ELF-1 (cell line): ENCODE measurements at regions not wholly inside any gene's neighbourhood (a gene's known extent, or its start where the extent isn't known, plus 50 kb on each side); places are given as distances from the start of the nearest gene placed in this dataset.

ENCODE experiments used
- DNase-seq: peaks from one replicate; pipeline ENCODE4 v3.0.0-alpha.2; 2016; ENCODE audit warnings: low read depth, low spot score

GRCh38 chr2:45337481-45337880, 273.6 kb downstream of the SRBD1 start:
- DNase-seq: no peak

GRCh38 chr2:45334205-45334604, 276.9 kb downstream of the SRBD1 start:
- no peak for DNase-seq

- no peak for DNase-seq
Measured at GRCh38 chr2:45332567-45332966, 278.5 kb downstream of the SRBD1 start.

GRCh38 chr2:45332094-45332493, 279.0 kb downstream of the SRBD1 start:
- no peak for DNase-seq

DNA sequence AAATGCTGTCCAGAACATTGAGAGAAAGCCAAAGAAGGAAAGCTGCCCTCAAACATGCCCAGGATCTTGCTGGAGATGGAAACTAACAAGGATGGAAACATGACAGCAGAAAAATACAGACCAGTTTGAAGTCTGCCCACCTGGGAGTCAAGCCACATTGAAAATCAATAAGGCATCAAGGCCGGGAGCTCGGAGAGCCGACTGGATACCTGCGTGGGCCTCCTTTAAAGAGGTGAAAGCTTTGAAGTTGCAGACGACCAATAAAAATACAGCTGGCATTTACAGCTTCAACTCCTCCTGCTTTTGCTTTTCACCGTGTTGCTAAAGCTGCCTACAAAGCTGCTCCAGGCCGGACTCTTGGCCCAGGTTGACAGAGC, 279.7 kb downstream of the SRBD1 start:
- DNase-seq: no peak

- DNase-seq: no peak
Measured at GRCh38 chr2:45330637-45331409, 280.2 kb downstream of the SRBD1 start.

DNA sequence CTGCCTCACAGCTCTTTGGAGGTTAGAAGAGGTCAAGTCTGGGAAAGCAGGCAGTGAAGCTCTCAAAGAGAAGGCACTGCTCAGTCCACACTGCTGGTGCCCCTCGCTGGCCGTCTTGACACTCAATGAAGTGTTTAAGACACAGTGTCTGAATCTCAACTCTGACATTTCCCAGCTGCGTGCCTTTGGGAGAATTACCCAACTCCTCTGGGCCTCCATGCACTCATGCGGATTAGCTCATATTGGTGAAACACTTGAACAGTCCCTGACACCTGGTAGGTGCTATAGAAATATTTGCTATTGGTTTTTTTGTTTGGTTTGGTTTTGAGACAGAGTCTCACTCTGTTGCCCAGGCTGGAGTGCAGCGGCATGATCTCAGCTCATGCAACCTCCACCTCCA, 281.0 kb downstream of the SRBD1 start:
- no peak for DNase-seq

GRCh38 chr2:45329045-45329677, 281.9 kb downstream of the SRBD1 start:
- peak; percentile 84 for DNase-seq

GRCh38 chr2:45328264-45328870, 282.7 kb downstream of the SRBD1 start:
- no peak for DNase-seq

DNA sequence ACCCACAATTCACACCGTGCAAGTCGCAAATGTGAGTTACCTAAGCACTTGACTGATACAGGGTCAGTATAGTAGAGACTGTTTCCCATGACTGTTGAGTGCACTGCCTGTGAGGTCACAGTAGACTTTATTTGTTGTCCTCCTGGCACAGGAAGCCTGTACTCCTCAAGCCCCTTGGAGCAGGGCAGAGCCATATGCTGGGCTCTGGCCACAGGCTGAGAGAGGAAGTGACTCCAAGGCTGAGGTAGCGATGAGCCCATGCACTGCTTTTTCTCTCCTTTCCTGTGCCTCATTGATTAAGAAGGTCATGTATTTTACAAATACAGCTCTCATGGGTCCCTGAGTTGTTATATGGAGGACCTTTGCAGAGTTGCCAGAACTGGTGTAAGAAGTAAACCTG, 287.7 kb downstream of the SRBD1 start:
- DNase-seq: no peak

DNA sequence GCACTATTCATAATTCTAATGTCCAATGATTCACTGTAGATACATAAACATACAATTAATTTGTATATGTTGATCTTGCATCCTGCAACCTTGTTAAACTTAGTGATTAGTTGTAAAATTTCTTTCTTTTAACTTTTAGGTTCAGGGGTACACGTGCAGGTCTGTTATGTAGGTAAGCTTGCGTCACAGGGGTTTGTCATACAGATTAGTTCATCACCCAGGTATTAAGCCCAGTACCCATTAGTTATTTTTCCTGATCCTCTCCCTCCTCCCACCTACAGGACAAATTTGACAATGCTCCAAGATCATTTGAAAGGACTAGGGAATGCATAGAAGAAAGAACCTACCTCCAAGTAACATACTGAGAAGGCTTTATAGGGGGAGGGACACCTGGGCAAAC, 290.1 kb downstream of the SRBD1 start:
- no peak for DNase-seq

- DNase-seq: peak; percentile 59
Measured at GRCh38 chr2:45319683-45320455, 291.2 kb downstream of the SRBD1 start.

GRCh38 chr2:45318686-45319085, 292.4 kb downstream of the SRBD1 start:
- DNase-seq: no peak

DNA sequence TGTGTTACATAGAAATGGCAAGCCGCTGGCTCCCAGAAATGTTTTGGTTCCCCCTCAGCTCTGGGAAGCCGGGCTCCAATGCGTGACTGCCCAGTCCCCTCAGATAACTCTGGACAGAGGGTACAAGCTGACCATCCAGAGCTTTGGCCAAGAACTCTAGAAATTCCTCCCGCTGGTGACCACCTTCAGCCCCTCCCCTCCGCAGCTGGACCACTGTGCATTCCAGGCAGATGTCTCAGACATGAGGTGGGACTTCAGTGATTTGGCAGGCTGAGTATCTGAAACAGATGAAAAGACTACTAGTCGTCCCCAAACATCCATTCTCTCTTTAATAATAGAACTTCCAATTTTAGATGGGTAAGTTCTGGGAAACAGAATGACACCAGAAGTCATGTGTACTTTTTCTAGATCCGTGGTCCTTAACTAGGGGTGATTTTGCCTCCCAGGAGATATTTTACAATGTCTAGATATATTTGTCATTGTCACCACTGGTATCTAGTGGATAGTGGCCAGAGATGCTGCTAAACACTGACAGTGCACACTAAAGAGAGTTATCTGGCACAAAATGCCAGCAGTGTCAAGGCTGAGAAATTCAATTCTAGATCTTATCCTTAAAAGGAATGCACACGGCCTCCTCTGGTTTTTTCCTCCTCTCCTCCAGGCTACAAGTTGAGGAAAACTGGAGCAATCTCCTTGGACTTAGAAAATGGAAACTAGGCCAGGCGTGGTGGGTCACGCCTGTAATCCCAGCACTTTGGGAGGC, 294.3 kb downstream of the SRBD1 start:
- DNase-seq: no peak

DNA sequence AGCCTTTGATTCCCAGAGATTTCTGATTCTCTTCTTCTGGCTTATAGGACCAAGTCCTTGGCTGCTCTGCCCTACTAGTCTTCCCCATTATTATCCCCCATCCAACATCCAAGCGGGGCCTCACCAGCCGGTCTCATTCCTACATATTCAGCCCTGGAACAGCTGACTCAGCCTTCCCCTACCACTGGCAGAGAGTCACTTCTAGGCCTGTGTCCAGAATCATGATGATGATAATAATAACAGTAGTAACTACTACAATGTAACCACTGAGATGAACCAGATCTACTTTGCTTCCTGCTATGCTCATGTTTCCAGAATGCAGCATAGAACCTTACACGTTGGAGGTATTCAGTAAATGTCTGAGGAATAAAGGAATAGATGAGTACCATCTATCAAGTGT, 295.2 kb downstream of the SRBD1 start:
- no peak for DNase-seq

DNA sequence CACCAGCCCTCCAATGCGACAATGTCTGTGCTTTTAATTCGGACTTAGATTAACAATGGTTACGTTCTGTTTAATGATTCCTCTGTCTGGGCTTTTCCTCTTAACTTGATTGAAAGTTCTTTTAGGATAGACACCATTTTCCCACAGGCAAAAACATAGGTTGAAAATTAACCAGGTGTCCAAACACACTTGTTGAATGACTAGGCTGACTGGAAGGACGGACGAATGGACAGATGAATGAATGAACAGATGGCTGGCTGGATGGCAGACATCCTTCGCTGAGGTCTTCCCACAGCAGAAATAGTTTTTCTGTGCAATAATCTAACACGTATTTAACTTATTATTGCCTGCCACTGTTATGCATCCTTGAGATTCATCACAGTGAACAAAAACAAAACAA, 298.8 kb downstream of the SRBD1 start:
- no peak for DNase-seq

DNA sequence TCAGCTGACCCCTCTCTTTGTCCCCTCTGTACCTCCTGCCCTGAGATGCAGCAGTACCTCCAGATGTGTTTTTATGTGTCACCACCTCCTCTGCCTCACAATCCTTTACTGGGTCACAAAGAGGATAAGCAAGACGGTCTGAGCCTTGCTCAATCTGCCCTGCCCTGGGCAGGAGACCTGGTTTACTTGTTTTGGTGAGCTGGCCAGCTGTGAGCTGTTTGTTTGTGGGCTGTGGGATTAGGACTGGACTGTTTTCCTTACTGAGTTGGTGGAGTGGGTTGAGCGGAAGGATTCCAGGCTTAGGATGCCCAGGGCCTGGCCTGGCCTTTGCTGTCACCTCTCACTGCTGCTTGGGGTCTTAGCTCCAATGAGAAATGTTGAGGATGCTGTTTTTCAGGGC, 299.5 kb downstream of the SRBD1 start:
- DNase-seq: no peak

GRCh38 chr2:45307147-45307546, 297.9 kb upstream of the SIX2 start:
- DNase-seq: no peak

- DNase-seq: no peak
Measured at GRCh38 chr2:45305599-45305998, 296.3 kb upstream of the SIX2 start.

- no peak for DNase-seq
Measured at GRCh38 chr2:45303417-45304202, 294.4 kb upstream of the SIX2 start.
